ENCODE measurements at regions not wholly inside any gene's neighbourhood (a gene's known extent, or its start where the extent isn't known, plus 50 kb on each side); places are given as distances from the start of the nearest gene placed in this dataset.

DNA sequence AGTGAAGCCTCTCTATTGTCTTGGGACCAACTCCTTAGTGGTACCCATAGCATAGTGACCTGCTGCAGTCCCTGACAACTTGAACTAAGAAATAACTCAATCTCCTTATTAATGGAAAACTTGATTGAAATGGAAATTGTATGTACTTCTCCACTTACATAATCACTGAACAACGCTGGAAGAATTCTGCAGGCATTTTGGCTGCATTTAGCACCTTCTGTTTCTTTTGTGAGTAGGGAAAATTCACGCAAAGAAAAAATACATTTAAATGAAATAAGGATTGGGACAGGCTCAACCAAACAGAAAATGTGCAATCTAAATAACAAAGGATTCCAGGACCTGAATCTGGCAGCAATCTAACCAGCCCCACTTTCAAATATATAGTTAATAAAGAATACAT is 126.9 kb upstream of the GHITM start:
- TF ChIP-seq, protein P1, sequence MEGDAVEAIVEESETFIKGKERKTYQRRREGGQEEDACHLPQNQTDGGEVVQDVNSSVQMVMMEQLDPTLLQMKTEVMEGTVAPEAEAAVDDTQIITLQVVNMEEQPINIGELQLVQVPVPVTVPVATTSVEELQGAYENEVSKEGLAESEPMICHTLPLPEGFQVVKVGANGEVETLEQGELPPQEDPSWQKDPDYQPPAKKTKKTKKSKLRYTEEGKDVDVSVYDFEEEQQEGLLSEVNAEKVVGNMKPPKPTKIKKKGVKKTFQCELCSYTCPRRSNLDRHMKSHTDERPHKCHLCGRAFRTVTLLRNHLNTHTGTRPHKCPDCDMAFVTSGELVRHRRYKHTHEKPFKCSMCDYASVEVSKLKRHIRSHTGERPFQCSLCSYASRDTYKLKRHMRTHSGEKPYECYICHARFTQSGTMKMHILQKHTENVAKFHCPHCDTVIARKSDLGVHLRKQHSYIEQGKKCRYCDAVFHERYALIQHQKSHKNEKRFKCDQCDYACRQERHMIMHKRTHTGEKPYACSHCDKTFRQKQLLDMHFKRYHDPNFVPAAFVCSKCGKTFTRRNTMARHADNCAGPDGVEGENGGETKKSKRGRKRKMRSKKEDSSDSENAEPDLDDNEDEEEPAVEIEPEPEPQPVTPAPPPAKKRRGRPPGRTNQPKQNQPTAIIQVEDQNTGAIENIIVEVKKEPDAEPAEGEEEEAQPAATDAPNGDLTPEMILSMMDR (IDR thresholded peaks at IDR 0.05) = no peak
- TF ChIP-seq POLR2A (IDR thresholded peaks at IDR 0.05) = no peak

Measured in prostate gland (tissue), 2 donors.